ENCODE measurements at regions not wholly inside any gene's neighbourhood (a gene's known extent, or its start where the extent isn't known, plus 50 kb on each side); places are given as distances from the start of the nearest gene placed in this dataset.

DNA sequence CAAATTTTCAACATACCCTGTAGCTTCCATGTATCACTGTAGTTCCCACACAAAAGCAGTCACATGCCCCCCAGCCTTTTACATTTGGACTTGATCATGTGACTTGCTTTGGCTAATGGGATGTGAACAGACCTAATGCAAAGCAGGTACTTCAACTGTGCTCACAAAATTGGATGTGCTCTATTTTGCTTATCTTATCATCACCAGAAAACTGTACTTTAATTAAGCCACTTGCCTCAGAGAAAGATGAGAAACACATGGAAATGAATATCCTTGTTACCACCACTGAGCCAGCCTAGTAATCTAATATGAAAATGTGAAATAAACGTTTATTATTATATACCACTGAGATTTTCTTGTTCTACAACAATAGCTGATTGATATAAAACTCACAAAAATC, 402.7 kb upstream of the HTR2C start:
- TF ChIP-seq EP300 (IDR thresholded peaks at IDR 0.05): no peak
- no peak for TF ChIP-seq CTCF (IDR thresholded peaks at IDR 0.05)
- TF ChIP-seq POLR2A (IDR thresholded peaks at IDR 0.05): no peak

Measured in gastroesophageal sphincter (tissue), 3 donors.